ENCODE measurements at regions not wholly inside any gene's neighbourhood (a gene's known extent, or its start where the extent isn't known, plus 50 kb on each side); places are given as distances from the start of the nearest gene placed in this dataset.

- H3K27ac ChIP-seq = no peak overlapping the region
- TF ChIP-seq CTCF (conservative IDR thresholded peaks at IDR 0.05) = no peak
Observed at GRCh38 chr18:67650686-67651385, 134.3 kb upstream of the DSEL start.

- no peak overlapping the region for H3K27ac ChIP-seq
- TF ChIP-seq CTCF (conservative IDR thresholded peaks at IDR 0.05) = no peak
Observed at GRCh38 chr18:67646890-67647289, 130.4 kb upstream of the DSEL start.

- TF ChIP-seq CTCF (conservative IDR thresholded peaks at IDR 0.05) = no peak
- no peak overlapping the region for H3K27ac ChIP-seq
Observed at GRCh38 chr18:67644226-67644625, 127.7 kb upstream of the DSEL start.

- no peak for TF ChIP-seq CTCF (conservative IDR thresholded peaks at IDR 0.05)
Observed at GRCh38 chr18:67639872-67640271, 123.4 kb upstream of the DSEL start.

GRCh38 chr18:67636597-67637385, 120.3 kb upstream of the DSEL start:
- H3K27ac ChIP-seq = no peak overlapping the region
- no peak for TF ChIP-seq CTCF (conservative IDR thresholded peaks at IDR 0.05)

More at GRCh38 chr18:67639872-67640271, 123.4 kb upstream of the DSEL start:
- H3K27ac ChIP-seq = no peak overlapping the region

- no peak for TF ChIP-seq CTCF (conservative IDR thresholded peaks at IDR 0.05)
- H3K27ac ChIP-seq = no peak overlapping the region
Observed at GRCh38 chr18:67634631-67635338, 118.3 kb upstream of the DSEL start.

GRCh38 chr18:67633939-67634338, 117.4 kb upstream of the DSEL start:
- H3K27ac ChIP-seq = no peak overlapping the region
- no peak for TF ChIP-seq CTCF (conservative IDR thresholded peaks at IDR 0.05)
